PC-9 (cell line): ENCODE measurements at regions not wholly inside any gene's neighbourhood (a gene's known extent, or its start where the extent isn't known, plus 50 kb on each side); places are given as distances from the start of the nearest gene placed in this dataset.

Experiments
- BruUV-seq: library from RNA; stranded (reverse); fragments of 400-500 nt; replicated peaks from 2 replicates; lab custom pipeline; 2021; lab: Mats Ljungman, UMichigan
- CTCF ChIA-PET: fragments of 300-600 bp; sonication (Branson Sonifier 250); formaldehyde crosslinking; loops from one replicate; lab custom pipeline; 2022; ENCODE audit warnings: antibody characterized with exemption; lab: Charles Lee
- POLR2A ChIA-PET: fragments of 300-600 bp; sonication (Branson Sonifier 250); formaldehyde crosslinking; loops from one replicate; lab custom pipeline; 2022; ENCODE audit warnings: antibody characterized with exemption; ENCODE audit not compliant: unreplicated experiment; lab: Charles Lee
- DNase-seq, 2 experiments: peaks; one replicate each; pipeline versions ENCODE4 v3.0.0 to v3.0.0-alpha.2; 2015 to 2022; ENCODE audit warnings: mixed read lengths in 1 of 2
- H2AFZ ChIP-seq: fragments of 200-600 bp; sonication (generic); 2 replicates; pipeline ENCODE4 v1.8.1; 2017; ENCODE audit warnings: antibody characterized with exemption
- H3F3A ChIP-seq: fragments of 200-600 bp; sonication (generic); 2 replicates; pipeline ENCODE4 v1.8.1; 2017; ENCODE audit warnings: antibody characterized with exemption, mild to moderate bottlenecking, low read depth; ENCODE audit not compliant: insufficient read depth
- H3K27ac ChIP-seq: fragments of 200-600 bp; sonication (generic); 2 replicates; pipeline ENCODE4 v1.6.1; 2016; ENCODE audit warnings: mixed run types
- H3K27me3 ChIP-seq: fragments of 200-600 bp; sonication (generic); 2 replicates; pipeline ENCODE4 v1.6.1; 2016; ENCODE audit warnings: low read depth, mixed run types; ENCODE audit not compliant: insufficient read depth
- H3K36me3 ChIP-seq: fragments of 200-600 bp; sonication (generic); 2 replicates; pipeline ENCODE4 v1.6.1; 2016; ENCODE audit warnings: low read depth, mixed run types
- H3K4me1 ChIP-seq: fragments of 200-600 bp; sonication (generic); replicated peaks from 2 replicates; pipeline ENCODE4 v1.6.1; 2016; ENCODE audit warnings: mixed run types; ENCODE audit not compliant: insufficient read depth
- H3K4me2 ChIP-seq: fragments of 200-600 bp; sonication (generic); 2 replicates; pipeline ENCODE4 v1.6.1; 2017; ENCODE audit warnings: mixed run types
- H3K4me3 ChIP-seq: fragments of 200-600 bp; sonication (generic); 2 replicates; pipeline ENCODE4 v1.6.1; 2016; ENCODE audit warnings: mixed run types
- H3K79me2 ChIP-seq: fragments of 200-600 bp; sonication (generic); 2 replicates; pipeline ENCODE4 v1.6.1; 2017; ENCODE audit warnings: low read depth, mixed run types
- H3K9me2 ChIP-seq: fragments of 200-600 bp; sonication (generic); 2 replicates; pipeline ENCODE4 v1.8.1; 2017; ENCODE audit warnings: mild to moderate bottlenecking; ENCODE audit not compliant: insufficient read depth
- H3K9me3 ChIP-seq: fragments of 200-600 bp; sonication (generic); 2 replicates; pipeline ENCODE4 v1.8.1; 2016; ENCODE audit warnings: low read depth; ENCODE audit not compliant: insufficient read depth
- H4K20me1 ChIP-seq: fragments of 200-600 bp; sonication (generic); 2 replicates; pipeline ENCODE4 v1.8.1; 2017; ENCODE audit not compliant: insufficient read depth
- EZH2 ChIP-seq: fragments of 200-600 bp; sonication (generic); IDR thresholded peaks from 2 replicates; pipeline ENCODE4 v1.8.0; 2017; ENCODE audit warnings: antibody characterized with exemption, low read depth
- intact Hi-C: fragments of 100-400 bp; cut with micrococcal nuclease; formaldehyde crosslinking; loops from one replicate; pipeline ENCODE4 v1.10.0; 2022; ENCODE audit not compliant: unreplicated experiment
- TF ChIP-seq, protein P1 (sequence below): fragments of 200-600 bp; sonication (generic); conservative IDR thresholded peaks from 2 replicates; pipeline ENCODE4 v1.6.1; 2017; ENCODE audit warnings: mixed run types, antibody characterized with exemption, mild to moderate bottlenecking, moderate library complexity

- Histone ChIP-seq H3K79me2 (no peaks in the 10 kb centered on the region), H2AFZ (no peak overlapping the region), H3K4me2 (no peak overlapping the region), H3K27me3 (no peaks in the 10 kb centered on the region), H3K9me2 (no peaks in the 10 kb centered on the region), H3K27ac (no peak overlapping the region), H3F3A (no peaks in the 10 kb centered on the region), H3K4me3 (no peak overlapping the region), H3K36me3 (no peaks in the 10 kb centered on the region), H3K4me1 (no peaks in the 10 kb centered on the region), H3K9me3 (no peaks in the 10 kb centered on the region), H4K20me1 (no peaks in the 10 kb centered on the region)
- ChIA-PET CTCF (no interaction called here), POLR2A (no interaction called here)
- no peak for DNase-seq
- intact Hi-C loops, result no loop called here
- TF ChIP-seq, protein P1, sequence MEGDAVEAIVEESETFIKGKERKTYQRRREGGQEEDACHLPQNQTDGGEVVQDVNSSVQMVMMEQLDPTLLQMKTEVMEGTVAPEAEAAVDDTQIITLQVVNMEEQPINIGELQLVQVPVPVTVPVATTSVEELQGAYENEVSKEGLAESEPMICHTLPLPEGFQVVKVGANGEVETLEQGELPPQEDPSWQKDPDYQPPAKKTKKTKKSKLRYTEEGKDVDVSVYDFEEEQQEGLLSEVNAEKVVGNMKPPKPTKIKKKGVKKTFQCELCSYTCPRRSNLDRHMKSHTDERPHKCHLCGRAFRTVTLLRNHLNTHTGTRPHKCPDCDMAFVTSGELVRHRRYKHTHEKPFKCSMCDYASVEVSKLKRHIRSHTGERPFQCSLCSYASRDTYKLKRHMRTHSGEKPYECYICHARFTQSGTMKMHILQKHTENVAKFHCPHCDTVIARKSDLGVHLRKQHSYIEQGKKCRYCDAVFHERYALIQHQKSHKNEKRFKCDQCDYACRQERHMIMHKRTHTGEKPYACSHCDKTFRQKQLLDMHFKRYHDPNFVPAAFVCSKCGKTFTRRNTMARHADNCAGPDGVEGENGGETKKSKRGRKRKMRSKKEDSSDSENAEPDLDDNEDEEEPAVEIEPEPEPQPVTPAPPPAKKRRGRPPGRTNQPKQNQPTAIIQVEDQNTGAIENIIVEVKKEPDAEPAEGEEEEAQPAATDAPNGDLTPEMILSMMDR, result no peak
- no peak for TF ChIP-seq EZH2
- BruUV-seq, result no TSS peak
These were observed 241.4 kb upstream of the SLC24A2 start for GRCh38 chr9:20030221-20030620.

- no peak overlapping the region for H3K27ac ChIP-seq
- H2AFZ ChIP-seq, result no peak overlapping the region
- DNase-seq, result no peak
- H3F3A ChIP-seq, result no peaks in the 10 kb centered on the region
- no peak overlapping the region for H3K4me3 ChIP-seq
- no peaks in the 10 kb centered on the region for H3K36me3 ChIP-seq
- H3K9me2 ChIP-seq, result no peaks in the 10 kb centered on the region
- H3K9me3 ChIP-seq, result no peaks in the 10 kb centered on the region
- no peak for TF ChIP-seq EZH2
- TF ChIP-seq, protein P1, result no peak
- no TSS peak for BruUV-seq
- ChIA-PET CTCF (no interaction called here), POLR2A (no interaction called here)
- no peaks in the 10 kb centered on the region for H3K27me3 ChIP-seq
- H3K4me1 ChIP-seq, result no peaks in the 10 kb centered on the region
- H4K20me1 ChIP-seq, result no peaks in the 10 kb centered on the region
- intact Hi-C loops, result no loop called here
- H3K79me2 ChIP-seq, result no peaks in the 10 kb centered on the region
- H3K4me2 ChIP-seq, result no peak overlapping the region
These were observed 240.0 kb upstream of the SLC24A2 start for GRCh38 chr9:20028849-20029231.

DNA sequence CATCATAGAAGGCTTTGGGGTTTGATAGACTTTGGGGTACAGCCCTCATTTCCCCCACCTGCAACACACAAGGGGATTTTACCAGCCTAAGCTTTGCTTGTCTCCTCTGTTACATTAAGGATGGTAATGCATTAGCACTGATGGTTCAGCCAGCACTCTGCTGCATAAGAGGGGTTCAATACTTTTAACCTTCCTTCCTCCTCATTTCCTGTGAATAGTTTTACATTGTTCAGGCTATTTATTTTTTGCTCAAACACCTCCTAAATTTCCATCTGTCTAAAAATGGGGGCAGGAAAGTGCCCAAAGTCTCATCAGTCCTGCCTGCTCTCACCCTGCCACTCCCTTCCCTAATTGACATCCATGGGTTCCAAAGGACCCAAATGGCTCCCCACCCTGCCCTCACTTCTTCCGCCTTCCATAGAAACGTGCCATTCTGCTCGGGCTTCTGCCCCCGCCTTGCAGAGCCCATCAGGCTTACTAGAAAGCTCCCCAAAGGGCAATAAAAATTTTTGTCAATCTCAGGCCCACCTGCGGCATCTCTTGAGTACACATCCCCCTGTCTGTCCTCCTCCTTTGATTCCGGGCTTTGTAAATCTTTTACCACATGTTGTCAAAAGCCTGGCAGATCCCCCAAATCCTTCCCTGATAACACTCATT, 239.5 kb upstream of the SLC24A2 start:
- CTCF ChIA-PET, result no interaction called here
- Histone ChIP-seq H3K4me1 (no peaks in the 10 kb centered on the region), H3K79me2 (no peaks in the 10 kb centered on the region), H3K36me3 (no peaks in the 10 kb centered on the region), H2AFZ (no peak overlapping the region), H3K9me3 (no peaks in the 10 kb centered on the region), H3K27ac (no peak overlapping the region), H3K4me3 (no peak overlapping the region), H4K20me1 (no peaks in the 10 kb centered on the region), H3K4me2 (no peak overlapping the region), H3F3A (no peaks in the 10 kb centered on the region), H3K9me2 (no peaks in the 10 kb centered on the region), H3K27me3 (no peaks in the 10 kb centered on the region)
- no peak for DNase-seq
- intact Hi-C loops, result no loop called here
- BruUV-seq, result no TSS peak
- POLR2A ChIA-PET, result no interaction called here
- no peak for TF ChIP-seq EZH2
- TF ChIP-seq, protein P1, result no peak
